Dedifferentiated amniotic fluid mesenchymal stem cell (primary cell): ENCODE measurements at regions not wholly inside any gene's neighbourhood (a gene's known extent, or its start where the extent isn't known, plus 50 kb on each side); places are given as distances from the start of the nearest gene placed in this dataset.

Source experiments
- DNase-seq: peaks from one replicate; pipeline ENCODE4 v3.0.0-alpha.2; 2016; ENCODE audit errors: extremely low spot score

GRCh38 chr1:29845910-29846309 is 609.6 kb downstream of the PTPRU start:
- no peak for DNase-seq

- DNase-seq = no peak
Measured at GRCh38 chr1:29842130-29842529, 605.8 kb downstream of the PTPRU start.

GRCh38 chr1:29839726-29840125 is 603.4 kb downstream of the PTPRU start:
- no peak for DNase-seq

DNA sequence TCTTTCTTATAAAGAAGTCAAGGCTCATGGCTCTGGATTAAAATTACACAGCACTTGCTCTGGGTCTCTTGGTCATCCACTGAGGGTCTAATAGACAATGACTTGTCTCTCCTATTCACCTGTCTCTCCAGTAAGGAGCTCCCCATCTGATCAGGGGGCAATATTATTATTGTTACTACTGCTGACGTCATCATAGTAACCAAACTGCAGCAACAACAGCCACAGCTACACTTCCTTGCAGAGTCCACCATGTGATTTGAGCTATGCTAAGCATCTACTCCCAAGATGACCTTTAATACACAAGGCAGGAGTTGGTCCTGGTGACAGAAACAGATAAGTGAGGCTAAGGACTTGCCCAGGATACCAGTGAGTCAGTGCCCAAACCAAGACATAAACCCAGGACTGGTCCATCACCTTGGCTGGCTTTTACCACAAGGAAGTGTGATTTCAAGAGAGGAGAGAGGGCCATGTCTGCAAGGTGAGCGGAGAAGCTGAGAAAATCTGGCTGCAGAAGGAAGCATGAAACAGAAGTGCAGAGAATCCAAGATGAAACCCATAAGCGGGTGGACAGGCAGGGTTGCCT is 602.5 kb downstream of the PTPRU start:
- DNase-seq = no peak

GRCh38 chr1:29836651-29837646 is 600.6 kb downstream of the PTPRU start:
- no peak for DNase-seq

GRCh38 chr1:29835874-29836273 is 599.6 kb downstream of the PTPRU start:
- no peak for DNase-seq

DNA sequence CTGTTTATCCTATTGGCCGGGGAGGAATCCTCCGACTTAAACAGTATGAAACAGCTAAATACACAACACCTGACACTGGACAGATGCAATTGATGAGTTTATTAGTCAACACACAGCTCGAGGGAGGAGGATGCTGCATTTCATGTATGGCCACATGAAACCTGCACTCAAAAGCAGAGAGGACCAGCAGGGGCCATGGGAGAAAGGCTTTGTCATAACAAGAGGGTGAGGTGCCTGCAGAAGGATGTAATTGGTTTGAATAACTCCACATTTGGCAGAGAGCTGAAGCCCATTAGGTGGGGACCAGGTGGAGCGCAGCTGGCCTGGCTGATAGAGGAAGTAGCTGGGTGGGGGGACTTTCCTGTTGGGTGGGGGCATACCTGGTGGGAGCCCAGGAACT is 599.1 kb downstream of the PTPRU start:
- DNase-seq = no peak

GRCh38 chr1:29833581-29833980 is 597.3 kb downstream of the PTPRU start:
- DNase-seq = no peak

- no peak for DNase-seq
Measured at GRCh38 chr1:29832936-29833335, 596.6 kb downstream of the PTPRU start.

GRCh38 chr1:29832471-29832870 is 596.1 kb downstream of the PTPRU start:
- no peak for DNase-seq

GRCh38 chr1:29831500-29832117 is 595.3 kb downstream of the PTPRU start:
- no peak for DNase-seq

DNA sequence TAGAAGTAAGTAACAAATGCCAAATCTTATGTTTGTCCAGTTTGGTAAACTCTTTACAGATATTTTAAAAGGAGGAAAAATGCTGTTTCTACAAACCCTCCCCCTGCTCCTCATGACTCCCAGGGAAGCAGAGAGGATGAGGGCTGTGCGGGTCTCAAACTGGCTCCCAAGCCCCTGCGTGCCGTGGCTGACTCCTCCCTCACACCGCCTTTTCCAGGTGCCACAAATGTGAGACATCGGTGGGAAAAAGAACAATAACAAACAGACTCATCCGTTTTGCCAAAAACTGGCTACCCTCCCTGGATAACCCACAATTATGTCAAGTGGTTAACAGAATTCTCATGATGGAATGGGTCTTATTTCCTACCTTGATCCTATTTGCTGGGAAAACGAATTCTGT is 594.6 kb downstream of the PTPRU start:
- no peak for DNase-seq

- DNase-seq = no peak
Measured at GRCh38 chr1:29830383-29830782, 594.1 kb downstream of the PTPRU start.

- DNase-seq = no peak
Measured at GRCh38 chr1:29829448-29830344, 593.4 kb downstream of the PTPRU start.

DNA sequence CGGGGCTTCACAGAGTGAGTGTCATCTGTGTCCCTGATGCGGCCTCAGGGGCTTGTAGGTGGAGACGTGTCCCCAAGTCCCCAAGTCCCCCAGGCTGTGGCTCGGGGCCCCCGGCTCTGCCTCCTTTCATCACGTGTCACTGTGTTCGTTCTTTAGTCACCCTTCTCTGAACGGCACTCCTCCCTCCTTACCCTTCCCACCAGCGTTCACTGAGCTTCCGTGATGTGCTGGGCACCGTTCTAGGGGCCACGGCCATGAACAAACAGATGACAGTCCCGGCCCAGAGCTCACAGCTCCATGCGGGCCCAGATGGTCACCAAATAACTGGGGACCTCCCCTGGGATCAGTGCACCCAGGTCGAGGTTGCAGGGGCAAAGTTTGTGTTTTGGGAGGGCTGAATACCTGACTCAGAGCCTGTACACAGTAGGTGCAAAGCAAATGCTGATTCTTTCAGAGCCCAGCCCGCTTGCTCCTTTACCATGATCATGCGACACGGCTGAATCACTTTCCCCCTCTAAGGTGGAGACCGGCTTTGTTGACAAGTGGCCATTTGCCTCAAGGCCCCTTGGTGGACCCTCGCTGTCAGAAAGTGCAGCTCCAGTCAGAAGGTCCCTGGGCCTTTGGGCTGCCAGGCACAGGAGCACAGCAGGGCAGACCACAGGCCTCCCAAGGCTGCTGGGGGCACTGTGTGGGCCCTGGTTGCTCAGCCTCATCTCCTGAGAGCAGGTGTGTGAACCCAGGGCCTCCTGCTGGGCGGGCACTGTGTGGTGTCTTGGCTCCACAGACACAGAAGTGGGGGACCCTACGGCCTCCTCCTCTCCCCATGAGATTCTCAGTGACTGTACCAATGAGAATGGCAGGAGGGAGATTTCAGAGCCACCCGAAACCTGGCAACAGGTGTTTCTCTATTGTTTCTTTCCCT is 592.5 kb downstream of the PTPRU start:
- DNase-seq = no peak

DNA sequence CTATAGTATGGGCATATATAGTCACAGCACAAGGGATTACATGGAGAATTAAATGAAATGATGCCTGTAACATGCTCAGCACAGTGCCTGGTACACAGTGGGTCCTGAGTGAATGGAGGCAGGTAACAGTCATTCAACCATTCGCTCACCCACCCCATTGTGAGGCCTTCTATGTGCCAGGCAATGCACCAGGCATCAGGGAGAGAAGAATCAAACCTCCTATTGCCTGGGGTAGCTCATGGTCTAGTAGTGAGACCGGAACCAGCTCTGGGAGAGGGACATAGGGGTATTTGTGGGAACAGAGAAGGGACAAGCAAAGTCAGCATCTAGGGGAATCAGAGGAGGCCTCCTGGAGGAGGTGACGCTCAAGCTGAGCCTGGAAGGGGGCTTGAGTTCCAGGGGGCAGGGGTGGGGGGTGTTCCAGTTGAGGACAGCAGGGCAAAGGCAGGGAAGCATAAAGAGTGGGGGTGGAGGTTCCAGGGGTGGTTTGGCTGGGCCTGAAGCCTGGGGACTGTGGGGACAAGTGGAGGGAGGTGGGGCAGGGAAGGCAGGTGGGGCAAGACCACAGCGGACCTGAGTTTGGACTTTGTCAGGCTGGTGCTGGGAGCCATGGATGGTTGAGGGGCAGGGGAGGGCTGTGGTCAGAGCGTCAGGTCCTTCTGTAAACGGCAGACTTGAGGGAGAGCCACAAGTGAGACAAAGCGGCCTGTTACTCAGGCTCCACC is 591.6 kb downstream of the PTPRU start:
- no peak for DNase-seq

GRCh38 chr1:29827237-29827750 is 591.0 kb downstream of the PTPRU start:
- DNase-seq = no peak

- no peak for DNase-seq
Measured at GRCh38 chr1:29826646-29827045, 590.3 kb downstream of the PTPRU start.

DNA sequence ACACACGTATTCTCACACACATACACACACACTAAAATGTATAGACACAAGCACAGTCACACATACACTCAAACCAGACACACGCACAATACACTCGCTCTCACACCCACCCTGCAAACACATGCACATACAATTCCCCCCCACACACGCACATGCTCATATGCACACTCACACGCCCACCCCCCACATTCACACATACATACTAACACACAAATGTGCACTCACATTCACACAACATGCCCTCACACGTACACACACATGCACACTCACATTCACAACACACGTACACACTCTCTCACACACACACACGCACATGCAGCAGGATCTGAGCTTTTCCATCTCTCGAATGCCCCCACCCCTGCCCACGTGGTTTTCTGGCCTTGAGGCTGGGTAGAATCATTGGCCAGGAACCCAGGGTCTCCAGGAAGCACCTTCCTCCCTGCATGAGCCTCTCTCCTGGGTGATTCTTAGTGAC is 589.7 kb downstream of the PTPRU start:
- DNase-seq = no peak
